ENCODE measurements at regions not wholly inside any gene's neighbourhood (a gene's known extent, or its start where the extent isn't known, plus 50 kb on each side); places are given as distances from the start of the nearest gene placed in this dataset.

GRCh38 chr5:24388448-24388847 lies 256.3 kb downstream of the CDH10 start:
- no peak for TF ChIP-seq CTCF (IDR thresholded peaks at IDR 0.05; ENCODE audit: low read length)
- no peak for TF ChIP-seq EZH2phosphoT487 (IDR thresholded peaks at IDR 0.05; ENCODE audit: low read length)
- no peak for TF ChIP-seq EZH2 (optimal IDR thresholded peaks at IDR 0.05; ENCODE audit: low read depth, low read length)

Measured in MM.1S (cell line).